Colonic mucosa (tissue), 4 donors: ENCODE measurements at regions not wholly inside any gene's neighbourhood (a gene's known extent, or its start where the extent isn't known, plus 50 kb on each side); places are given as distances from the start of the nearest gene placed in this dataset.

Source experiments
- DNase-seq: peaks from one replicate; pipeline ENCODE4 v3.0.0-alpha.2; 2020
- H3K27ac ChIP-seq: fragments of 200-600 bp; one replicate; pipeline ENCODE4 v1.8.0; 2021
- H3K27me3 ChIP-seq: fragments of 200-600 bp; one replicate; pipeline ENCODE4 v1.8.0; 2021
- H3K36me3 ChIP-seq: fragments of 200-600 bp; one replicate; pipeline ENCODE4 v1.8.0; 2021
- H3K4me1 ChIP-seq: fragments of 200-600 bp; one replicate; pipeline ENCODE4 v1.8.0; 2021; ENCODE audit warnings: mild to moderate bottlenecking
- H3K4me3 ChIP-seq: fragments of 200-600 bp; one replicate; pipeline ENCODE4 v1.8.0; 2021
- H3K9ac ChIP-seq, 2 donors: one replicate each; pipeline ENCODE4 v1.7.0; 2013; ENCODE audit warnings: control low read depth in 2 of 2, low read depth in 2 of 2, low read length in 2 of 2
- H3K9me3 ChIP-seq: fragments of 200-600 bp; one replicate; pipeline ENCODE4 v1.8.0; 2021
- intact Hi-C: fragments of 100-400 bp; cut with DNase I; formaldehyde crosslinking; loops from one replicate; pipeline ENCODE4 v1.14.1; 2022
- TF ChIP-seq, protein P1 (sequence below): fragments of 200-600 bp; IDR thresholded peaks from one replicate; pipeline ENCODE4 v1.8.0; 2022; ENCODE audit warnings: antibody characterized with exemption, mild to moderate bottlenecking
- donor health status: healthy.
- donor health status: DM: no; HTN: no; CAD: no.
- donor health status: DM: no; HTN: no; CAD: no.

DNA sequence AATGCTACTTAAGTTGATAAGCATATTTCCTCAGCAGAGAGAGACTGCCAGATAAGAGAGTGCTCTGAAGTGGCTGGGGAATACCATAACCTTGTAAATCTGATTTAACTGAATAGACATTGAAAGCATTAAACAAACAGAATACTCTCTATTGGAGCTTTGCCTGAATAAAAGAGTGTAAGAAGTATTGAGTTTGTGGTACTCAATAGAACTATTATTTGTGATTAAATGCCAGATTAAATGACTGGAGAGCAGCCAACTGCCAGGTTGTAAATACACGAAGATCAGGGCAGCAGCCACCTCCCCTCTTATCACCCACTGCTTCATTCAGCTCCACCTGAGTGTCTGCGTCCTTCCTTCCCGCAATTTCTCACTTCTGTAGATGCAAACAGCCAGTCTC lies 373.6 kb downstream of the DCDC2C start:
- no peak overlapping the region for H3K9ac ChIP-seq
- no peak for DNase-seq
- H3K36me3 ChIP-seq, result no peaks in the 10 kb centered on the region
- H3K27me3 ChIP-seq, result no peaks in the 10 kb centered on the region
- no peak overlapping the region for H3K27ac ChIP-seq
- no peaks in the 10 kb centered on the region for H3K9me3 ChIP-seq
- no peaks in the 10 kb centered on the region for H3K4me1 ChIP-seq
- no peak overlapping the region for H3K4me3 ChIP-seq
- intact Hi-C loops, result no loop called here
- TF ChIP-seq, protein P1, sequence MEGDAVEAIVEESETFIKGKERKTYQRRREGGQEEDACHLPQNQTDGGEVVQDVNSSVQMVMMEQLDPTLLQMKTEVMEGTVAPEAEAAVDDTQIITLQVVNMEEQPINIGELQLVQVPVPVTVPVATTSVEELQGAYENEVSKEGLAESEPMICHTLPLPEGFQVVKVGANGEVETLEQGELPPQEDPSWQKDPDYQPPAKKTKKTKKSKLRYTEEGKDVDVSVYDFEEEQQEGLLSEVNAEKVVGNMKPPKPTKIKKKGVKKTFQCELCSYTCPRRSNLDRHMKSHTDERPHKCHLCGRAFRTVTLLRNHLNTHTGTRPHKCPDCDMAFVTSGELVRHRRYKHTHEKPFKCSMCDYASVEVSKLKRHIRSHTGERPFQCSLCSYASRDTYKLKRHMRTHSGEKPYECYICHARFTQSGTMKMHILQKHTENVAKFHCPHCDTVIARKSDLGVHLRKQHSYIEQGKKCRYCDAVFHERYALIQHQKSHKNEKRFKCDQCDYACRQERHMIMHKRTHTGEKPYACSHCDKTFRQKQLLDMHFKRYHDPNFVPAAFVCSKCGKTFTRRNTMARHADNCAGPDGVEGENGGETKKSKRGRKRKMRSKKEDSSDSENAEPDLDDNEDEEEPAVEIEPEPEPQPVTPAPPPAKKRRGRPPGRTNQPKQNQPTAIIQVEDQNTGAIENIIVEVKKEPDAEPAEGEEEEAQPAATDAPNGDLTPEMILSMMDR, result no peak

DNA sequence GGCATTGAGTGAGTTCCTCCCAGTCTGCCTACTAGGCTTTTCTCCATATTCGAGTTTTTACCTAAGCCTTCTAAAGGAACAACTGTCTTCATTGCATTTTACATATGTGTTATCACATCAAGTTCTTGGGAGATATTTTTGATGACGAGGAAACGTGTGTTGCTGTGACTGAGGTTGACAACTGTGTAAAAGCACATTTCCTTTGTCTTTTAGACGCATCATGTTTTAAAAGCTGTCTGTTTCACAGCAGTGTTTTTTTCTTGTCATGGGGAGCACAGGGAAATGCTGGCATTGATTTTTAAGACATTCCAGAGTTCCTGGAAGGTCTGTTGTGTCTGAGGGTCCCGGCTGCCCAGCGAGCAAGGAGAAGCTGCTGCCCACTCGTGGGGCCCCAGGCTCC lies 381.8 kb downstream of the DCDC2C start:
- no peaks in the 10 kb centered on the region for H3K4me1 ChIP-seq
- intact Hi-C loops, result no loop called here
- H3K9ac ChIP-seq, result no peak overlapping the region
- no peak for DNase-seq
- no peak overlapping the region for H3K27ac ChIP-seq
- H3K36me3 ChIP-seq, result no peaks in the 10 kb centered on the region
- H3K4me3 ChIP-seq, result no peak overlapping the region
- TF ChIP-seq, protein P1, result no peak
- H3K27me3 ChIP-seq, result no peaks in the 10 kb centered on the region
- H3K9me3 ChIP-seq, result no peaks in the 10 kb centered on the region

DNA sequence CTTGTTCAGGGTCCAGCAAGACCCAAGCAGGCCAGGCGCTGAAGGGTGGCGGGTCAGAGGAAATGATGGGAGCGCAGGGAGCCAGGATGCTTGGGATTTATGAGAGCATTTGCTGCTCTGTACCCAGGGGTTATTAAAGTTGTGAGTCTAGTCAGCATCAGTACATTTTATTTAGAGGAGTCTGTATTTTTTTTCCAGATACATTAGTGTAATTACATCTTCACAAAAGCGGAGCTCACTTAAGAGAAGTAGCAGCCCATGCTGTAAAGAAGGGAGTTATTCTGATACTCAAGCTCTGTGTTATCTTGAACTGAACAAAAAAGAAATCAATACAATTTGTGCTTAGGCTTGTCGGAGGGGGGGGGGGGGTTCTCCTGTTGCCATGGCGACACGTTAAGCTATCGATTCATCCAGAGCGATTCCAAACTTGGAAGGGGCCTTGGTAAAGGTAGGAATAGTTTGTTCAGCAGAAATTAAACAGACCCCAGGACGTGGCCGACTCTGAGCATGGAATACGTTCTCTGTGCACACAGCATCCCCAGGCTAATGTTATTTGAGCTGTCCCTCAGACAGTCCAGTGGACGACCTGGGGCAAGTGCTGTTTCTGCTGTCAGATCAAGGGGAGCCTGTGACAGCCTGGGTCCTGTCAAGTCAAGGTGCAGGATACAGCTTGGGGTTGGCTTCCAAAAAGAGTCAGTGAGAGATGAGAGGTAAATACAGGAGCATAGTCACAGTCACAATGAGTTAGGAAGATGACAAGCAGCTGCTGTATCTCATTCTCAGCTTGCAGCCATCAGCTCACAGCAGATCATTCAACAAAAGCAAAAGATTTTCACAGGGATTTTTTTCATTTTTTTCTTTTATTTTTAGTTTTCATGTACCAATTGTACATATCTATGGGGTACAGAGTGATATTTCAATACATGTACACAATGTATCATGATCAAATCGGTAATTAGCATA lies 387.6 kb downstream of the DCDC2C start:
- H3K27ac ChIP-seq, result no peak overlapping the region
- DNase-seq, result no peak
- no peaks in the 10 kb centered on the region for H3K36me3 ChIP-seq
- no peak overlapping the region for H3K4me3 ChIP-seq
- TF ChIP-seq, protein P1, result no peak
- no peak overlapping the region for H3K9ac ChIP-seq
- H3K27me3 ChIP-seq, result no peaks in the 10 kb centered on the region
- no peaks in the 10 kb centered on the region for H3K4me1 ChIP-seq
- no peaks in the 10 kb centered on the region for H3K9me3 ChIP-seq
- intact Hi-C loops, result no loop called here

DNA sequence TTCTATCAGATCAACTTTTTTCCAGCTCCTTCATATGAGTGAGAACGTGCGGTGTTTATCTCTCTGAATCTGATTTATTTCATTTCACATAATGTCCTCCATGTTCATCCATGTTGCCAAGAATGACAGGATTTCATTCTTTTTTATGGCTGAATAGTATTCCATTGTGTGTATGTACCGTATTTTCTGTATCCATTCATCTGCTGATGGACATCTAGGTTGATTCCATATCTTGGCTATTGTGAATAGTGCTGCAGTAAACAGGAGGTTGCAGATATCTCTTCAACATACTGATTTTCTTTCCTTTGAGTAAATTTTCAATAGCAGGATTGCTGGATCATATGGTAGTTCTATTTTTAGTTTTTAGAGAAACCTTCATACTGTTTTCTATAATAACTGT lies 388.5 kb downstream of the DCDC2C start:
- H3K9me3 ChIP-seq, result no peaks in the 10 kb centered on the region
- DNase-seq, result no peak
- TF ChIP-seq, protein P1, result no peak
- no peaks in the 10 kb centered on the region for H3K36me3 ChIP-seq
- H3K4me1 ChIP-seq, result no peaks in the 10 kb centered on the region
- intact Hi-C loops, result no loop called here
- no peak overlapping the region for H3K27ac ChIP-seq
- H3K27me3 ChIP-seq, result no peaks in the 10 kb centered on the region
- no peak overlapping the region for H3K4me3 ChIP-seq
- H3K9ac ChIP-seq, result no peak overlapping the region

DNA sequence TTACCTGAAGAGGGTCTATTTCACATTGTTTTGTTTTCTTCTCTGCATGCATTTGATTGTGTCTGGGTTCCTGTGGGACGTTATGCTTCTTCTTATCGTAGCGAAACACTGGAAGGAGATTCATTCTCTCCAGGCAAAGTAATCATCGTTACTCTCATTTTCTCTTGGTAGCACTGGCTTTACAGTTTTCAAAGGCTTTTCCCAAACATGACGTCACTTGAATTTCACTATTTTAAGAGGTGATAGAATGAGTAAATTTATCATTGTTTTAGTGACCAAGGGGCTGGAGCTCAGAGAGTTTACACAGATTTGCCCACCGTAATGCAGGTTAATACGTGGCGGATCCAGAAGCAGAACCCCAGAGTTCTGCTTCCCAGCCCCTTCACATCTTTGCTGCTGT lies 391.4 kb downstream of the DCDC2C start:
- intact Hi-C loops, result no loop called here
- H3K9ac ChIP-seq, result no peak overlapping the region

More for the DNA sequence above, 391.4 kb downstream of the DCDC2C start:
- TF ChIP-seq, protein P1, result no peak
- Histone ChIP-seq H3K4me1 (no peaks in the 10 kb centered on the region), H3K36me3 (no peaks in the 10 kb centered on the region), H3K27me3 (no peaks in the 10 kb centered on the region), H3K27ac (no peak overlapping the region), H3K4me3 (no peak overlapping the region), H3K9me3 (no peaks in the 10 kb centered on the region)
- DNase-seq, result no peak
